ENCODE measurements at regions not wholly inside any gene's neighbourhood (a gene's known extent, or its start where the extent isn't known, plus 50 kb on each side); places are given as distances from the start of the nearest gene placed in this dataset.

GRCh38 chr9:2260417-2261306 is 245.5 kb downstream of the SMARCA2 start:
- H3K4me3 ChIP-seq (replicated peaks in 1 of 4; ENCODE audit: control extremely low read depth in 1 of 4, insufficient read depth in 1 of 4, low read depth in 3 of 4, low read length in 4 of 4): no peak overlapping the region
- no peaks in the 10 kb centered on the region for H3K4me1 ChIP-seq (ENCODE audit: control insufficient read depth, extremely low read depth, insufficient read depth, low read length)
- no peaks in the 10 kb centered on the region for H3K36me3 ChIP-seq (ENCODE audit: control insufficient read depth, insufficient read depth, low read length)
- peak; percentile 47 to 67 for DNase-seq (ENCODE audit: low read depth in 2 of 2)
- H4K20me1 ChIP-seq (ENCODE audit: control insufficient read depth, extremely low read depth, insufficient read depth, low read length): no peaks in the 10 kb centered on the region
- no peaks in the 10 kb centered on the region for H3K9me3 ChIP-seq (ENCODE audit: control insufficient read depth, insufficient read depth, low read depth, low read length)
- no peaks in the 10 kb centered on the region for H3K27me3 ChIP-seq (ENCODE audit: control insufficient read depth, insufficient read depth, low read length)
- H2AFZ ChIP-seq (ENCODE audit: low read length): no peak overlapping the region
- H3K27ac ChIP-seq (ENCODE audit: insufficient read depth, low read length): no peak overlapping the region
- no peak overlapping the region for H3K4me2 ChIP-seq (ENCODE audit: extremely low read depth, insufficient read depth, low read length)
- TF ChIP-seq, protein P1, sequence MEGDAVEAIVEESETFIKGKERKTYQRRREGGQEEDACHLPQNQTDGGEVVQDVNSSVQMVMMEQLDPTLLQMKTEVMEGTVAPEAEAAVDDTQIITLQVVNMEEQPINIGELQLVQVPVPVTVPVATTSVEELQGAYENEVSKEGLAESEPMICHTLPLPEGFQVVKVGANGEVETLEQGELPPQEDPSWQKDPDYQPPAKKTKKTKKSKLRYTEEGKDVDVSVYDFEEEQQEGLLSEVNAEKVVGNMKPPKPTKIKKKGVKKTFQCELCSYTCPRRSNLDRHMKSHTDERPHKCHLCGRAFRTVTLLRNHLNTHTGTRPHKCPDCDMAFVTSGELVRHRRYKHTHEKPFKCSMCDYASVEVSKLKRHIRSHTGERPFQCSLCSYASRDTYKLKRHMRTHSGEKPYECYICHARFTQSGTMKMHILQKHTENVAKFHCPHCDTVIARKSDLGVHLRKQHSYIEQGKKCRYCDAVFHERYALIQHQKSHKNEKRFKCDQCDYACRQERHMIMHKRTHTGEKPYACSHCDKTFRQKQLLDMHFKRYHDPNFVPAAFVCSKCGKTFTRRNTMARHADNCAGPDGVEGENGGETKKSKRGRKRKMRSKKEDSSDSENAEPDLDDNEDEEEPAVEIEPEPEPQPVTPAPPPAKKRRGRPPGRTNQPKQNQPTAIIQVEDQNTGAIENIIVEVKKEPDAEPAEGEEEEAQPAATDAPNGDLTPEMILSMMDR (conservative IDR thresholded peaks at IDR 0.05 in 1 of 2, IDR thresholded peaks at IDR 0.05 in 1 of 2; ENCODE audit: low read depth in 1 of 2, low read length in 2 of 2): no peak
- TF ChIP-seq EZH2 (IDR thresholded peaks at IDR 0.05; ENCODE audit: low read length, missing control alignments): no peak
- no peak overlapping the region for H3K9ac ChIP-seq (ENCODE audit: insufficient read depth, low read length)
- no peaks in the 10 kb centered on the region for H3K79me2 ChIP-seq (ENCODE audit: control insufficient read depth, insufficient read depth, low read length)

- Histone ChIP-seq H3K4me1 (ENCODE audit: control insufficient read depth, extremely low read depth, insufficient read depth, low read length) (no peaks in the 10 kb centered on the region), H3K36me3 (ENCODE audit: control insufficient read depth, insufficient read depth, low read length) (no peaks in the 10 kb centered on the region), H3K4me2 (ENCODE audit: extremely low read depth, insufficient read depth, low read length) (no peak overlapping the region), H3K27me3 (ENCODE audit: control insufficient read depth, insufficient read depth, low read length) (no peaks in the 10 kb centered on the region), H3K9me3 (ENCODE audit: control insufficient read depth, insufficient read depth, low read depth, low read length) (no peaks in the 10 kb centered on the region), H3K4me3 (replicated peaks in 1 of 4; ENCODE audit: control extremely low read depth in 1 of 4, insufficient read depth in 1 of 4, low read depth in 3 of 4, low read length in 4 of 4) (no peak overlapping the region), H4K20me1 (ENCODE audit: control insufficient read depth, extremely low read depth, insufficient read depth, low read length) (no peaks in the 10 kb centered on the region), H3K27ac (ENCODE audit: insufficient read depth, low read length) (no peak overlapping the region), H2AFZ (ENCODE audit: low read length) (no peak overlapping the region), H3K9ac (ENCODE audit: insufficient read depth, low read length) (no peak overlapping the region), H3K79me2 (ENCODE audit: control insufficient read depth, insufficient read depth, low read length) (no peaks in the 10 kb centered on the region)
- DNase-seq (ENCODE audit: low read depth in 2 of 2): no peak
- no peak for TF ChIP-seq EZH2 (IDR thresholded peaks at IDR 0.05; ENCODE audit: low read length, missing control alignments)
- TF ChIP-seq, protein P1 (conservative IDR thresholded peaks at IDR 0.05 in 1 of 2, IDR thresholded peaks at IDR 0.05 in 1 of 2; ENCODE audit: low read depth in 1 of 2, low read length in 2 of 2): no peak
Measured at GRCh38 chr9:2261421-2262103, 246.4 kb downstream of the SMARCA2 start.

DNA sequence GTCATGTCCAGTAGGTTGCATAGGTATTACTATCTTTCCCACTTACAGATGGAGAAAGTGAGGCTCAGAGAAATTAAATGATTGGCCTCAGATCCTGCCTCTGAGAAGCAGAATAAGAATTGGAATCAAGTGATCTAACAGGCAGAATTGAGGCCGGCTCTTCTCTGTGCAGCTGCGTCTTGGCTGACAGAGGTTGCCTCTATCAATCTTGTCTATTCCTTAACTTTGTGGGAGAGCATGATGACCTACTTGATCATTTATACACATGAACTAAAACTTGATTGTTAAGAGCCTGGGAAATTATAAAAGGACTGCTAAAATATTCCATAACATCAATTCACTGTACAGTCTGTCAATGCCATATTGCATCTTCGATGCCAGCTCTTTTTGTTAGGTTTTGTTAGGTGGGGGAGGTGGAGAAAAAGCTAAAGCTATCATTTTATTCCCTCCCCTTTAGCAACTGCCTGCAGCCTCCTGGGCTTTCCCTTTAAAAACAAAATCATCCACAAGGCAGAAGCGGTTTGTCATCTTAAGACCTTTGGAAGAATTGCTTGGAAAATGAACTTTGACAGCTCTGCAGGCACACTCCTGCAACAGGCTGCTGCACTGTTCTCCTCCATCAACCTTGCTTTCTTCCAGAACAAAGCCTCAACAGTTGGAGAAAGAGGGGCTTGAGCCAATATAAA is 247.4 kb downstream of the SMARCA2 start:
- Histone ChIP-seq H3K9me3 (ENCODE audit: control insufficient read depth, insufficient read depth, low read depth, low read length) (no peaks in the 10 kb centered on the region), H3K27me3 (ENCODE audit: control insufficient read depth, insufficient read depth, low read length) (no peaks in the 10 kb centered on the region), H4K20me1 (ENCODE audit: control insufficient read depth, extremely low read depth, insufficient read depth, low read length) (no peaks in the 10 kb centered on the region), H3K4me1 (ENCODE audit: control insufficient read depth, extremely low read depth, insufficient read depth, low read length) (no peaks in the 10 kb centered on the region), H3K36me3 (ENCODE audit: control insufficient read depth, insufficient read depth, low read length) (no peaks in the 10 kb centered on the region), H3K4me2 (ENCODE audit: extremely low read depth, insufficient read depth, low read length) (no peak overlapping the region), H3K79me2 (ENCODE audit: control insufficient read depth, insufficient read depth, low read length) (no peaks in the 10 kb centered on the region), H3K27ac (ENCODE audit: insufficient read depth, low read length) (no peak overlapping the region), H2AFZ (ENCODE audit: low read length) (no peak overlapping the region), H3K9ac (ENCODE audit: insufficient read depth, low read length) (no peak overlapping the region), H3K4me3 (replicated peaks in 1 of 4; ENCODE audit: control extremely low read depth in 1 of 4, insufficient read depth in 1 of 4, low read depth in 3 of 4, low read length in 4 of 4) (no peak overlapping the region)
- no peak for TF ChIP-seq EZH2 (IDR thresholded peaks at IDR 0.05; ENCODE audit: low read length, missing control alignments)
- TF ChIP-seq, protein P1 (conservative IDR thresholded peaks at IDR 0.05 in 1 of 2, IDR thresholded peaks at IDR 0.05 in 1 of 2; ENCODE audit: low read depth in 1 of 2, low read length in 2 of 2): no peak
- peak in 1 of 2 donors; percentile 17 for DNase-seq (ENCODE audit: low read depth in 2 of 2)

Data from fibroblast of lung (primary cell).